Suprapubic skin (tissue), 4 donors: ENCODE measurements at regions not wholly inside any gene's neighbourhood (a gene's known extent, or its start where the extent isn't known, plus 50 kb on each side); places are given as distances from the start of the nearest gene placed in this dataset.

Experiments used
- DNase-seq, 2 donors: peaks; one replicate each; pipeline ENCODE4 v3.0.0-alpha.2; 2019; ENCODE audit warnings: low spot score in 2 of 2
- H3K27ac ChIP-seq: fragments of 200-600 bp; sonication (generic); one replicate; pipeline ENCODE4 v1.5.1; 2019
- H3K27me3 ChIP-seq: fragments of 200-600 bp; sonication (generic); one replicate; pipeline ENCODE4 v1.5.1; 2019
- H3K36me3 ChIP-seq: fragments of 200-600 bp; sonication (generic); one replicate; pipeline ENCODE4 v1.5.1; 2019
- H3K4me1 ChIP-seq: fragments of 200-600 bp; sonication (generic); one replicate; pipeline ENCODE4 v1.5.1; 2019
- H3K4me3 ChIP-seq: fragments of 200-600 bp; sonication (generic); one replicate; pipeline ENCODE4 v1.5.1; 2019; ENCODE audit warnings: mild to moderate bottlenecking
- H3K9me3 ChIP-seq: fragments of 200-600 bp; sonication (generic); one replicate; pipeline ENCODE4 v1.5.1; 2019
- EP300 ChIP-seq: sonication (generic); formaldehyde crosslinking; IDR thresholded peaks from one replicate; pipeline ENCODE4 v1.6.1; 2017; ENCODE audit warnings: antibody characterized with exemption
- POLR2A ChIP-seq, 2 donors: fragments of 450-650 bp; IDR thresholded peaks; one replicate each; pipeline ENCODE4 v1.6.1; 2017; ENCODE audit warnings: antibody characterized with exemption in 2 of 2, mild to moderate bottlenecking in 2 of 2, moderate library complexity in 2 of 2
- POLR2AphosphoS5 ChIP-seq, 3 donors: sonication (generic); formaldehyde crosslinking; IDR thresholded peaks; one replicate each; pipeline ENCODE4 v1.6.1; 2017; ENCODE audit warnings: antibody characterized with exemption in 3 of 3
- WGBS: methylation state at CpG from one replicate; pipeline ENCODE4 v1.1.5; 2018; 5-methylcytosine and 5-hydroxymethylcytosine counted together
- TF ChIP-seq, protein P1 (sequence below), 2 donors: fragments of 200-600 bp in 1 of 2; fragments of 450-650 bp in 1 of 2; sonication (generic) in 1 of 2; IDR thresholded peaks; one replicate each; pipeline ENCODE4 v1.5.1; 2016 to 2019; ENCODE audit warnings: antibody characterized with exemption in 2 of 2, mild to moderate bottlenecking in 1 of 2, moderate library complexity in 1 of 2

GRCh38 chr2:121002597-121002996, 266.9 kb downstream of the GLI2 start:
- no peaks in the 10 kb centered on the region for H3K9me3 ChIP-seq
- H3K4me3 ChIP-seq, result no peak overlapping the region
- no peak for DNase-seq
- no peaks in the 10 kb centered on the region for H3K36me3 ChIP-seq
- H3K27ac ChIP-seq, result no peak overlapping the region
- TF ChIP-seq EP300, result no peak
- TF ChIP-seq, protein P1, sequence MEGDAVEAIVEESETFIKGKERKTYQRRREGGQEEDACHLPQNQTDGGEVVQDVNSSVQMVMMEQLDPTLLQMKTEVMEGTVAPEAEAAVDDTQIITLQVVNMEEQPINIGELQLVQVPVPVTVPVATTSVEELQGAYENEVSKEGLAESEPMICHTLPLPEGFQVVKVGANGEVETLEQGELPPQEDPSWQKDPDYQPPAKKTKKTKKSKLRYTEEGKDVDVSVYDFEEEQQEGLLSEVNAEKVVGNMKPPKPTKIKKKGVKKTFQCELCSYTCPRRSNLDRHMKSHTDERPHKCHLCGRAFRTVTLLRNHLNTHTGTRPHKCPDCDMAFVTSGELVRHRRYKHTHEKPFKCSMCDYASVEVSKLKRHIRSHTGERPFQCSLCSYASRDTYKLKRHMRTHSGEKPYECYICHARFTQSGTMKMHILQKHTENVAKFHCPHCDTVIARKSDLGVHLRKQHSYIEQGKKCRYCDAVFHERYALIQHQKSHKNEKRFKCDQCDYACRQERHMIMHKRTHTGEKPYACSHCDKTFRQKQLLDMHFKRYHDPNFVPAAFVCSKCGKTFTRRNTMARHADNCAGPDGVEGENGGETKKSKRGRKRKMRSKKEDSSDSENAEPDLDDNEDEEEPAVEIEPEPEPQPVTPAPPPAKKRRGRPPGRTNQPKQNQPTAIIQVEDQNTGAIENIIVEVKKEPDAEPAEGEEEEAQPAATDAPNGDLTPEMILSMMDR (IDR thresholded peaks at IDR 0.05), result no peak
- no peak for TF ChIP-seq POLR2AphosphoS5 (IDR thresholded peaks at IDR 0.05)
- TF ChIP-seq POLR2A (IDR thresholded peaks at IDR 0.05), result no peak
- WGBS, result 0% methylated on average over 1 of the region's 1 CpG
- peaks cover 8% of the 10 kb centered on the region for H3K4me1 ChIP-seq
- H3K27me3 ChIP-seq, result no peaks in the 10 kb centered on the region

- DNase-seq, result no peak
- H3K9me3 ChIP-seq, result no peaks in the 10 kb centered on the region
- H3K4me1 ChIP-seq, result peaks cover 8% of the 10 kb centered on the region
- 95% methylated on average over 5 of the region's 5 CpGs for WGBS
- H3K27me3 ChIP-seq, result no peaks in the 10 kb centered on the region
- no peak for TF ChIP-seq POLR2A (IDR thresholded peaks at IDR 0.05)
- TF ChIP-seq, protein P1 (IDR thresholded peaks at IDR 0.05), result no peak
- TF ChIP-seq EP300, result no peak
- no peak for TF ChIP-seq POLR2AphosphoS5 (IDR thresholded peaks at IDR 0.05)
- H3K27ac ChIP-seq, result no peak overlapping the region
- H3K36me3 ChIP-seq, result no peaks in the 10 kb centered on the region
- H3K4me3 ChIP-seq, result no peak overlapping the region
Observed at GRCh38 chr2:121003391-121003790, 267.7 kb downstream of the GLI2 start.

GRCh38 chr2:121004359-121004758, 268.7 kb downstream of the GLI2 start:
- no peaks in the 10 kb centered on the region for H3K27me3 ChIP-seq
- H3K9me3 ChIP-seq, result no peaks in the 10 kb centered on the region
- H3K27ac ChIP-seq, result no peak overlapping the region
- no peak for DNase-seq
- no peaks in the 10 kb centered on the region for H3K36me3 ChIP-seq
- WGBS, result 69% methylated on average over 5 of the region's 5 CpGs
- H3K4me1 ChIP-seq, result peaks cover 8% of the 10 kb centered on the region
- TF ChIP-seq POLR2AphosphoS5 (IDR thresholded peaks at IDR 0.05) (no peak), POLR2A (IDR thresholded peaks at IDR 0.05) (no peak), EP300 (no peak)
- TF ChIP-seq, protein P1 (IDR thresholded peaks at IDR 0.05), result no peak
- H3K4me3 ChIP-seq, result no peak overlapping the region

DNA sequence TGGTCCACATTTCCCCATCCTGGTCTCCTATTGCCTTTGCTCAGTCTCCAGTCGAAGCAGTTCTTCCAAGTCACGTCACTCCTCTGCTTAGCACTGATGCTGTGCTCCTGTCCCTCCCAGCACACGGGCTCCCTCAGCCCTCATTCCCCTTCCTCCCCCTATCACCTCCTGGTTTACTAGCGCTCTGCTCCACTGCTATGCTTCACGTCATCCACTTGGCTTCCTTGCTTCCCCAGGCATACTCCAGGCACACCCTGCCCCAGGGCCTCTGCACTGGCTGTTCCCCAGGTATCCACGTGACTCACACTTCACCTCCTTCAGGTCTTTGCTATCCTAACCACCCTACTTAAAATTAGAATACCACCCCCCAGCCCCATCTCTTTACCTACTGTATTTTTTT, 269.3 kb downstream of the GLI2 start:
- TF ChIP-seq, protein P1 (IDR thresholded peaks at IDR 0.05), result no peak
- TF ChIP-seq POLR2A (IDR thresholded peaks at IDR 0.05) (no peak), EP300 (no peak), POLR2AphosphoS5 (IDR thresholded peaks at IDR 0.05) (no peak)
- H3K9me3 ChIP-seq, result no peaks in the 10 kb centered on the region
- H3K36me3 ChIP-seq, result no peaks in the 10 kb centered on the region
- WGBS, result 37% methylated on average over 6 of the region's 6 CpGs
- H3K27ac ChIP-seq, result no peak overlapping the region
- H3K27me3 ChIP-seq, result no peaks in the 10 kb centered on the region
- no peak overlapping the region for H3K4me3 ChIP-seq
- peaks cover 8% of the 10 kb centered on the region for H3K4me1 ChIP-seq
- no peak for DNase-seq

DNA sequence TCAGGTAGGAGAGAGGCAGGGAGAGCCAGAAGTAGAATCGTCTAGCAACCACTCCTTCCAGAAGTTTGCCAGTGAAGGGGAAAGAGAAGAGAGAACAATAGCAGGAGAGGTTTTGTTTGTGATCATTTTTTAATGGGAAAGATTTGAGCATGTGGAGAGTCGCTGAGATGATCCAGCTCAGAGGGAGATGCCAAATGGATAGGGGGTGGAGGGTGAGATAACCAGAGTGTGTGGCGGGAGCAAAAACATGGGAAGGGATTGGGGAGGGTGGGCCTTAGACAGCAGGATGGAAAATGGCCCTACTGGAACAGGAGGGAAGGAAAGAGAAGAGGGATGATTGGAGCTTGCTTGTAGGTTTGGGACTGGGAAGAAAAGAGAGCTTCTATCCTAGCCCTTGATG, 269.8 kb downstream of the GLI2 start:
- DNase-seq, result no peak
- TF ChIP-seq EP300 (no peak), POLR2AphosphoS5 (IDR thresholded peaks at IDR 0.05) (no peak), POLR2A (IDR thresholded peaks at IDR 0.05) (no peak)
- TF ChIP-seq, protein P1 (IDR thresholded peaks at IDR 0.05), result no peak
- Histone ChIP-seq H3K4me3 (no peak overlapping the region), H3K27ac (no peak overlapping the region), H3K27me3 (no peaks in the 10 kb centered on the region), H3K4me1 (peaks cover 8% of the 10 kb centered on the region), H3K36me3 (no peaks in the 10 kb centered on the region), H3K9me3 (no peaks in the 10 kb centered on the region)
- 34% methylated on average over 3 of the region's 3 CpGs for WGBS
